ENCODE measurements at regions not wholly inside any gene's neighbourhood (a gene's known extent, or its start where the extent isn't known, plus 50 kb on each side); places are given as distances from the start of the nearest gene placed in this dataset.
"Not testable (repeated sequence)": the region's sequence is repeated elsewhere in the genome, so short reads cannot be mapped to it uniquely, and the experiment has no call there.

DNA sequence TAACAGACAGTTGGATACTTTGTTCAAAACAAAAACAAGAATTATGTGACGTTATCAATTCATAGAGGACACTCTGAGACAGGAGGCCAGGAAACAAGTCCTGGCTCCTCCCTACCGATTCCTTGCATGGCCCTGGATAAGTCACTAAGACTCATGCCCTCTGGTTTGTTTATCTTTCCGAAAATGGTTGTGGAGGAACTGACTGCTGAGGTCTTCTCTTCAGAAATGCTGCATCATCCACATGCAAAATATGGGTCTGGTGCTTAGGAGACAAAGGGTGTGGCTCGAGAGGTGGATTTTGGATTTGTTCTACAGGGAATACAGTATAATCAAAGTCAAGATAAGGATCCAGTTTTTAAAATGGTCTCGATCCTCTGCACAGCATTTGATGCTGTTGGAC lies 130.9 kb downstream of the RELL1 start:
- no CpG with 5 or more reads among the region's 5 CpGs for WGBS (ENCODE audit: insufficient coverage, low lambda C conversion rate)
- no peak for DNase-seq
- H3K4me3 ChIP-seq (ENCODE audit: low read length), result no peak overlapping the region
- H3K27me3 ChIP-seq (ENCODE audit: control insufficient read depth, insufficient read depth, low read length), result no peaks in the 10 kb centered on the region
- H3K36me3 ChIP-seq (ENCODE audit: control insufficient read depth, insufficient read depth, low read length), result peaks cover 4% of the 10 kb centered on the region
- no peaks in the 10 kb centered on the region for H3K4me1 ChIP-seq (ENCODE audit: control insufficient read depth, insufficient read depth, low read length)
- no peak overlapping the region for H3K27ac ChIP-seq (ENCODE audit: low read length)
- H3K9me3 ChIP-seq (ENCODE audit: control insufficient read depth, low read depth, low read length), result peaks cover 3% of the 10 kb centered on the region

DNA sequence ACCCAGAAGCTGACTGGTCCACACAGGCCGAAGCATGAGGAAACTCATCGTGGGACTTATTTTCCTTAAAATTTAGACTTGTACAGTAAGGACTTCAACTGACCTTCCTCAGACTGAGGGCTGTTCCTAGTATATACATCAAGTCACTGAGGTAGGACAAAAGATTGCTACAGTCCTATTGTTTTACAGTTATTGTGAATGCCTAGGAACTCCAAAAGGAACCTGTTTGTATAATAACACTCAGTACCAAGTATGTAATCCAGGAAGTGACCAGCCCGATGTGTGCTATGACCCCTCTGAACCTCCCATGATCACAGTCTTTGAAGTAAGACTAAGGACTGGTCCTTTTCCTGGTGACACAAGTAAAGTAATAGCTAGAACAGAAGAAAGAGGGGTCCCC lies 136.3 kb downstream of the RELL1 start:
- H3K36me3 ChIP-seq (ENCODE audit: control insufficient read depth, insufficient read depth, low read length); DNase-seq; H3K4me3 ChIP-seq (ENCODE audit: low read length); H3K4me1 ChIP-seq (ENCODE audit: control insufficient read depth, insufficient read depth, low read length); H3K9me3 ChIP-seq (ENCODE audit: control insufficient read depth, low read depth, low read length); H3K27ac ChIP-seq (ENCODE audit: low read length); H3K27me3 ChIP-seq (ENCODE audit: control insufficient read depth, insufficient read depth, low read length): not testable (repeated sequence)
- no CpG with 5 or more reads among the region's 3 CpGs for WGBS (ENCODE audit: insufficient coverage, low lambda C conversion rate)

DNA sequence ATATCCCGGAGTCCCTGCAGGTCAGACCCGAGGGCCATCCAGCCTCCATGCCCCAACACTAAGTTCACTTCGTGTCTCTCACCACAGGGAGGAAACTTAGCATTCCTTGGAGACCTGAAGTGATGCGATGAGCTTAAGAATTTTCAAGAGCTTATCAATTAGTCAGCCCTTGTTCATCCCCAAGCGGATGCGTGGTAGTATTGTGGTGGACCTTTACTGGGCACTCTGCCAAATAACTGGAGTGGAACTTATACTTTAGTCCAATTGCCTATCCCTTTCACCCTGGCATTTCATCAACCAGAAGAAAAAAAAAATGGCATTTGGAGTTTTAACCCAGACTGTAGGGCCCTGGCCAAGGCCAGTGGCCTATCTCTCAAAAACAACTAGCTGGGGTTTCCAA lies 137.1 kb downstream of the RELL1 start:
- H3K4me1 ChIP-seq (ENCODE audit: control insufficient read depth, insufficient read depth, low read length), result no peaks in the 10 kb centered on the region
- H3K36me3 ChIP-seq (ENCODE audit: control insufficient read depth, insufficient read depth, low read length), result no peaks in the 10 kb centered on the region
- no peak for DNase-seq
- peaks cover 7% of the 10 kb centered on the region for H3K9me3 ChIP-seq (ENCODE audit: control insufficient read depth, low read depth, low read length)
- no peak overlapping the region for H3K4me3 ChIP-seq (ENCODE audit: low read length)
- WGBS (ENCODE audit: insufficient coverage, low lambda C conversion rate), result no CpG with 5 or more reads among the region's 6 CpGs
- no peak overlapping the region for H3K27ac ChIP-seq (ENCODE audit: low read length)
- no peaks in the 10 kb centered on the region for H3K27me3 ChIP-seq (ENCODE audit: control insufficient read depth, insufficient read depth, low read length)

DNA sequence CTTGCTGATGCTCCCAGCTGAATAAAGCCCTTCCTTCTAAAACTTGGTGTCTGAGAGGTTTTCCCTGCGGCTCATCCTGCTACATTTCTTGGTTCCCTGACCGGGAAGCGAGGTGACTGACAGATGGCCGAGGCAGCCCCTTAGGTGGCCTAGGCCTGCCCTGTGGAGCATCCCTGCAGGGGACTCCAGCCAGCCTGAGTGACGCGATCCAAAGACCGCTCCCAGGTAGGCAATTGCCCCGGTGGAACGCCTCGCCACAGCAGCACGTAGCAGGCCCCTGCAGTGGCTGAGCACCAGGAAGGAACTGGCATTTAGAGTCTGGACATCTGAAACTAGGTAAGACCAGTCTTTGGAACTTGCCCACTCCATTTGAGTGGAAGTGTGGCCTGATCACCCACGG lies 139.6 kb downstream of the RELL1 start:
- no peaks in the 10 kb centered on the region for H3K36me3 ChIP-seq (ENCODE audit: control insufficient read depth, insufficient read depth, low read length)
- no peaks in the 10 kb centered on the region for H3K27me3 ChIP-seq (ENCODE audit: control insufficient read depth, insufficient read depth, low read length)
- no peaks in the 10 kb centered on the region for H3K4me1 ChIP-seq (ENCODE audit: control insufficient read depth, insufficient read depth, low read length)
- no peak for DNase-seq
- H3K4me3 ChIP-seq (ENCODE audit: low read length), result no peak overlapping the region
- no peak overlapping the region for H3K27ac ChIP-seq (ENCODE audit: low read length)
- H3K9me3 ChIP-seq (ENCODE audit: control insufficient read depth, low read depth, low read length), result peaks cover 4% of the 10 kb centered on the region
- no CpG with 5 or more reads among the region's 12 CpGs for WGBS (ENCODE audit: insufficient coverage, low lambda C conversion rate)

DNA sequence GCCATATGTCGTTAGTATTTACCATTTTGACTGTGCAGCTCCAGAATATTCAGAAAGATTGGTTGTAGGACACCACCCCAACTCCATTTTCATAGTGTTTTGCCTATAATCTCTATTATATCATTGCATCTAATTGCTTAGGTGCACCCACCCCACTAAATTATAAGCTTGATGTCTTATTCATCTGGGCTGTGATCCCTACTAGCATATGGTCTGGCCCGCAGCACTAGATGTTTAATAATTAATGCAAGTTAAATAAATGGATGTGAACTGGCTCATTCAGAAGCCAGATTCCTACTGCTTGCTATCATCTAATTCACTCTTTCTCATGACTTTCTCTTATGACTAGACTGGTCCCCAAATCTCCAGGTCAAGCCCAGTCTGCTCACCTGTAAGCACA lies 143.5 kb downstream of the RELL1 start:
- H3K4me3 ChIP-seq (ENCODE audit: low read length), result no peak overlapping the region
- H3K4me1 ChIP-seq (ENCODE audit: control insufficient read depth, insufficient read depth, low read length), result no peaks in the 10 kb centered on the region
- no peak overlapping the region for H3K27ac ChIP-seq (ENCODE audit: low read length)
- H3K36me3 ChIP-seq (ENCODE audit: control insufficient read depth, insufficient read depth, low read length), result no peaks in the 10 kb centered on the region
- peaks cover 4% of the 10 kb centered on the region for H3K9me3 ChIP-seq (ENCODE audit: control insufficient read depth, low read depth, low read length)
- WGBS (ENCODE audit: insufficient coverage, low lambda C conversion rate), result 20% methylated on average over 1 of the region's 2 CpGs
- H3K27me3 ChIP-seq (ENCODE audit: control insufficient read depth, insufficient read depth, low read length), result no peaks in the 10 kb centered on the region
- DNase-seq, result no peak

DNA sequence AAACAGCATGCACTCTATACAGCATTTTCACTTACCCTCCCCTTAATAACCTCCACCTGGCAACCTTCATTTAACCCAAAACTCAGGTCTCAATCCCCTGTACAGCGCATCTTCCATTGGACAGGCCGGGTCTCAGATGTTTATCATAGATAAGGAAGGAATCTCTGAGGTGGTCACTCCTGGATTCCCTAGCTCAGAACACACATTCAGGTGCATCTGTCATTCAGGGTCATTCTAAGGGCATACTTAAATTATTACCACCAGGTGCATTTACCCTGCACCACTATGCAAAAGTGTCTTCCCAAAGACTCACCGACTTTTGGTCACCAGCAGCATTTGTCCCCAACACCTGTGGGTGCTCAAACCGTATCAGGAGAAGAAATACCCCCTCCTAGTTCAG lies 144.2 kb downstream of the RELL1 start:
- WGBS (ENCODE audit: insufficient coverage, low lambda C conversion rate), result no CpG with 5 or more reads among the region's 4 CpGs
- Histone ChIP-seq H3K4me1 (ENCODE audit: control insufficient read depth, insufficient read depth, low read length) (no peaks in the 10 kb centered on the region), H3K9me3 (ENCODE audit: control insufficient read depth, low read depth, low read length) (peaks cover 4% of the 10 kb centered on the region), H3K4me3 (ENCODE audit: low read length) (no peak overlapping the region), H3K36me3 (ENCODE audit: control insufficient read depth, insufficient read depth, low read length) (no peaks in the 10 kb centered on the region), H3K27ac (ENCODE audit: low read length) (no peak overlapping the region), H3K27me3 (ENCODE audit: control insufficient read depth, insufficient read depth, low read length) (no peaks in the 10 kb centered on the region)
- no peak for DNase-seq

DNA sequence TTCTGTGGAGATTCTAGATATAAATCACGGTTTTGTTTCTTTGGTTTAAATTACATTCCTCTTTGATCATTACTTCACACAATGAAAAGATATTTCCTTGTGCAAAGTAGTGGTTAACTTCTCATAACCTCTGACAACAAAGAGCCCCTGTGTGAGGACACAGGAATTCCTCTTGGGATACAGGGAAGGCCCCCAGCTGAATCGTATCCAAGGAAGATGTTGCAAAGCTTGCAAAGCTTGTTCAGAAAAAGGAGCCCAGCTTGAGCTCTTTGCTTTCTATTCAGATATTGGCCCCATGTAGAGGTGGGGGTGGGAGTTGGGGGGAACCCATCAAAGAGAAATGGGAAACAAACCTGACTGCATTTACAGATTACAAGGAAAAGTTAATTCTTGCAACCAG lies 145.7 kb downstream of the RELL1 start:
- Histone ChIP-seq H3K4me3 (ENCODE audit: low read length) (no peak overlapping the region), H3K9me3 (ENCODE audit: control insufficient read depth, low read depth, low read length) (no peaks in the 10 kb centered on the region), H3K4me1 (ENCODE audit: control insufficient read depth, insufficient read depth, low read length) (no peaks in the 10 kb centered on the region), H3K27me3 (ENCODE audit: control insufficient read depth, insufficient read depth, low read length) (no peaks in the 10 kb centered on the region), H3K36me3 (ENCODE audit: control insufficient read depth, insufficient read depth, low read length) (no peaks in the 10 kb centered on the region), H3K27ac (ENCODE audit: low read length) (no peak overlapping the region)
- DNase-seq, result no peak
- WGBS (ENCODE audit: insufficient coverage, low lambda C conversion rate), result 100% methylated on average over 1 of the region's 2 CpGs

DNA sequence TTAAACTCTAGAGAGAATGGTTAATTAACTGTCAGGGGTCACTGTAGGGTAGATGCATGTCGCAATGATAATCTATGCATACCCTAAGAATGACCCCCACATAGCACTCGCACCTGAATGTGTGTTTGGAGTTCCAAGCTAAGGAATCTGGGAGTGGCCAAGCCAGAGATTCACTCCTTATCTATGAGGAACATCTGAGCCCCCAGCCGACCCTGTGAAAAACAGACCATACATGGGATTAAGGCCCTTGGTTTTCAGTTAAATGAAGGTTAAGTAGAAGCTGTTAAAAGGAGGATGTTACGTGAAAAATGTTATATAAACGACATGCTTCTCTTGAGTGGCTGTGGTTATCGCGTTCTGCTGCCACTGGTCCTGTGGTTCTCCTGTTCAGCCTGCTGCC lies 147.2 kb downstream of the RELL1 start:
- Histone ChIP-seq H3K27ac (ENCODE audit: low read length) (no peak overlapping the region), H3K4me1 (ENCODE audit: control insufficient read depth, insufficient read depth, low read length) (no peaks in the 10 kb centered on the region), H3K36me3 (ENCODE audit: control insufficient read depth, insufficient read depth, low read length) (no peaks in the 10 kb centered on the region), H3K9me3 (ENCODE audit: control insufficient read depth, low read depth, low read length) (no peaks in the 10 kb centered on the region), H3K4me3 (ENCODE audit: low read length) (no peak overlapping the region), H3K27me3 (ENCODE audit: control insufficient read depth, insufficient read depth, low read length) (no peaks in the 10 kb centered on the region)
- no peak for DNase-seq
- no CpG with 5 or more reads among the region's 7 CpGs for WGBS (ENCODE audit: insufficient coverage, low lambda C conversion rate)

DNA sequence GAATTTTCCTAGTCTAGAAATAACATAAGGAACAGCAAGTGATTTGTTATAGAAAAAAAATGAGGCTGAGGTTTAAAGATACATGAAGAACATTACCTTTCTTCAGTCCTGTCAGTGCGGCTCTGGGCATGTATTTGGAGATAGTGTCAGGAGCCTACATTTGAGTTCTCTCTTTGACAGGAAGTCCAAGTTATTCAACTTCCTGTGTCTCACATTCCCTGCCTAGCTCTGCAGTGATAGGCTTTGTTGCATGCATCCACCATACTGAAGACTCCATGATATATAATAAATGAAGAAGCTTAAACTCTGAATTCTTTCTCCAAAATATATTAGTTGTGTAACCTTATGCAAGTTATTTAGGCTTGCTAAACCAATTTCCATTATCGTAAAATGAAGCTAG lies 148.7 kb downstream of the RELL1 start:
- Histone ChIP-seq H3K4me3 (ENCODE audit: low read length) (no peak overlapping the region), H3K36me3 (ENCODE audit: control insufficient read depth, insufficient read depth, low read length) (no peaks in the 10 kb centered on the region), H3K9me3 (ENCODE audit: control insufficient read depth, low read depth, low read length) (no peaks in the 10 kb centered on the region), H3K27ac (ENCODE audit: low read length) (no peak overlapping the region), H3K27me3 (ENCODE audit: control insufficient read depth, insufficient read depth, low read length) (no peaks in the 10 kb centered on the region), H3K4me1 (ENCODE audit: control insufficient read depth, insufficient read depth, low read length) (no peaks in the 10 kb centered on the region)
- no CpG with 5 or more reads among the region's 2 CpGs for WGBS (ENCODE audit: insufficient coverage, low lambda C conversion rate)
- DNase-seq, result no peak

DNA sequence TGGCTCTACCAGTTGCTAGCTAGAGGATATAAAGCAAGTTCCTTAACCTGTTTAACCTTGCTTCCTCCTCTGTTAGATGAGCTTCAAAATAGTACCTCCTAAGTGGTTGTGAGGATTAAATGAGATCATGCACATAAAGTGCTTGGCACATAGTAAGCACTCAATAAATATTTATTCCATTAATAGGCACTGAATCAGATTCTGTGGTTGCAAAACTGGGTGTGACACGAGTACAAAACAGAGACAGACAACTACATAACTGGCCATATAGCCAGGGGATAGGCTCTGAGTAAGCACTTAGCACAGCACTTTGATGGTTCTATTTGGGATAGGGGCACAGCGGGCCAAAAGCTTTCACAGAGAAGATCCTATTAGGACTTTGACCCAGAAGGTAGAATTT lies 150.3 kb downstream of the RELL1 start:
- no peak for DNase-seq
- no peak overlapping the region for H3K27ac ChIP-seq (ENCODE audit: low read length)
- H3K4me1 ChIP-seq (ENCODE audit: control insufficient read depth, insufficient read depth, low read length), result no peaks in the 10 kb centered on the region
- H3K27me3 ChIP-seq (ENCODE audit: control insufficient read depth, insufficient read depth, low read length), result no peaks in the 10 kb centered on the region
- WGBS (ENCODE audit: insufficient coverage, low lambda C conversion rate), result no CpG with 5 or more reads among the region's 2 CpGs
- no peaks in the 10 kb centered on the region for H3K36me3 ChIP-seq (ENCODE audit: control insufficient read depth, insufficient read depth, low read length)
- no peak overlapping the region for H3K4me3 ChIP-seq (ENCODE audit: low read length)
- H3K9me3 ChIP-seq (ENCODE audit: control insufficient read depth, low read depth, low read length), result no peaks in the 10 kb centered on the region

DNA sequence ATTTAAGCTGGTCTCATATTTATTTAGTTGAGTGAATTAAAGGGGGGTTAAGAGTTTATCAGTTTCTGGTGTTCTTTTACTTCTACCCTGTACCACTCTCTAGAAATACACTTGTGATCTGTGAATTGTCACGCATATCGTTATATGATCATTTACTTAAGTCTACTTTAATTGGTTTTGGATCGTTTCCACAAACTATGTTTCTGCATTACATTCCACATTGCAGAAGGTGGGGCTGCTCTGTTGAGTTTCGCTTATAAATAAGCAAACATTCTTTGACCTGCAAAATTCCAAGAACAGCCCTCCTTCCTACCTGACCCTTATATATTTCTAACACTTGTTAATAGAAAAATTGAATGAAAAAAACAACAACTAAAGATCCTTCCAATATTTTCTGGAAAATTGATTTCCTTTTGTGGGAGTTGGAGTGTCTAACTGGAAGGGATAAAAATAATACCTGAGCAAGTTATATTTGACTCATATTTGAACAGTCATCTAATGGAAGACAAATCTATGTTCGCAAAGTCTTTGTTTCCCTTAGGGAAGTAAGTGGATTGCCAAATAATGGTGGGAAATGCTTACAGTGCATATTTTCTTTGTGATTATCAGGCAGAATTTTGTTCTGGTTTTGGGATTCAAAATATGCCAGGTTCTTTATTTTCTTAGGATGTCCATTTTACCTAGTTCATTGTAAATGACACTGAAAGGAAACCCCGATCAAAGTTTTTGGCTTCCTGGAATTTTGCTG lies 152.7 kb downstream of the RELL1 start:
- H3K27ac ChIP-seq (ENCODE audit: low read length), result no peak overlapping the region
- no peaks in the 10 kb centered on the region for H3K27me3 ChIP-seq (ENCODE audit: control insufficient read depth, insufficient read depth, low read length)
- H3K4me3 ChIP-seq (ENCODE audit: low read length), result no peak overlapping the region
- no peaks in the 10 kb centered on the region for H3K36me3 ChIP-seq (ENCODE audit: control insufficient read depth, insufficient read depth, low read length)
- WGBS (ENCODE audit: insufficient coverage, low lambda C conversion rate), result 100% methylated on average over 2 of the region's 6 CpGs
- DNase-seq, result no peak
- H3K9me3 ChIP-seq (ENCODE audit: control insufficient read depth, low read depth, low read length), result no peaks in the 10 kb centered on the region
- H3K4me1 ChIP-seq (ENCODE audit: control insufficient read depth, insufficient read depth, low read length), result peaks cover 1% of the 10 kb centered on the region

All from large intestine (tissue), 3 donors.